Right renal cortex interstitium (tissue), 3 donors: ENCODE measurements at regions not wholly inside any gene's neighbourhood (a gene's known extent, or its start where the extent isn't known, plus 50 kb on each side); places are given as distances from the start of the nearest gene placed in this dataset.
"Not testable (repeated sequence)": the region's sequence is repeated elsewhere in the genome, so short reads cannot be mapped to it uniquely, and the experiment has no call there.

Experiments used
- DNase-seq, 3 donors: peaks; one replicate each; pipeline ENCODE4 v3.0.0-alpha.2; 2013; ENCODE audit warnings: low read depth in 3 of 3, low spot score in 2 of 3

DNA sequence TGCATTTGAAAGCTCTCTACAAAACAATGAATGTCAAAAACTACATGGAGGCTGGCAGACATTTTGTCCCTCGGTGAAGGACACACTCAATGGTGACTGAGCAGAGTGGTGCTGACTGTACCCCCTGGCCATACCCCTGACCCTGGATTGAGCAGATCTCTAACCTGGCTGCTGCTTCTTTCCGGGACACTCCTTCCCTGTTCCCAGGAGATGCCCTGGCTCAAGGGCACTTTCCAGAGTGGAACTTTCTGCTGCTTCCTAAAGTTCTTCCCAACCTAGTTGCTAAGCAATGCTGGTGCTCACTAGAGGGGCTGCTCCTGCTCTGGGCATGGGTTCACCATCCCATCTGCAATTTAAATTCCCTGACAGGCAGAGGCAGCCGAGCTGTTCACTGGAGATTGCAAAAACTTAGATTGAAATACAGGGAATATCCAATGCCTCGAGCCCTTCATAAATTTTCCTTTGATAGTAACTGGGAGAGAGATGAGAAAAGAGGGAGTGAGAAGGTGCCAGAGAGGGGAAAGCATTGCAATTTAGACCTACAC is 384.3 kb upstream of the PODXL start:
- DNase-seq = no peak

DNA sequence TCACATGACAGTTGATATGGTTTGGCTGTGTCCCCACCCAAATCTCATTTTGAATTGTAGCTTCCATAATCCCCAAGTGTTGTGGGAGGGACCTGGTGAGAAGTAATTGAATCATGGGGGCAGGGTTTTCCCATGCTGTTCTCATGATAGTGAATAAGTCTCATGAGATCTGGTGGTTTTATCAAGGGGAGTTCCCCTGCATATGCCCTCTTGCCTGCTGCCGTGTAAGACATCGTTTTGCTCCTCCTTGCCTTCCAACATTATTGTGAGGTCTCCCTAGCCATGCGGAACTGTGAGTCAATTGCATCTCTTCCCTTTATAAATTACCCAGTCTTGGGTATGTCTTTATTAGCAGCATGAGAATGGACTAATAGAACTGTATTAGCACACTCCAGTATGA is 382.4 kb upstream of the PODXL start:
- not testable (repeated sequence) for DNase-seq

DNA sequence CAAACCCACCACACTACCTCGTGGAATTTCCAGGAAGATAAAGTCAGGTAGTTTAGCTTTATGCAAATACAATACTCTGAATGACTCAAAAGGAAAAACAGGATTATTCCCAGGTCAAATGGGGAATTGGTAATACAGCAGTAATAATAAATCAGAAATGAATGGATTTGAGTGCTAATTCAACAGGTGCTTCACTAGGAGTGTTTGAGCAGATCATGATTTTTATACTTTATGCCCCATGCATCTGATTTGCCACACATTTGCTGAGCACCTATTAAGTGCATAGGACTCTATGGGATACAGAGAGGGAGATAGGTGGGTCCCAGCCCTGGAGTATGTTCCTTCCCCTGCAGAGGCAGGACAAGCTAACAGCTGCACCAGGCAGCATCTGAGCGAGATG is 381.4 kb upstream of the PODXL start:
- no peak for DNase-seq

GRCh38 chr7:131935180-131935579 is 378.8 kb upstream of the PODXL start:
- no peak for DNase-seq

DNA sequence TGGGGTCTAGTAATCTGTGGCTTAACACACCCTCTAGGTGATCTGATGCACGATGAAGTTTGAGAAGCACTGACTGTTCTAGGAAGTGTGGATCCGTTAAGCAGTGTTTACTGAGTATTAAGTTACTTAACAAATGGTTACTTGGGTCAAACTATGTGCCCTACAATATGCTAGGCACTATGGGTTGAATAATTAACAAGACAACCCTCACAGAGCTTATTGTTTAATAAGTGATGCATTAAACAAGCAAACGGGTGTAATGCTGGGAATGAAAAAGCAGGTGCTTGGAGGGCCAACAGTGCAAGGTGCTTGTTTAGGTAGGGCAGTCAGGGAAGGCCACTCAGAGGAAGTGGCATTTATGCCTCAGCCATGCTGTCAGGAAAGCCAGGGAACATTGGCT is 378.0 kb upstream of the PODXL start:
- DNase-seq = no peak

DNA sequence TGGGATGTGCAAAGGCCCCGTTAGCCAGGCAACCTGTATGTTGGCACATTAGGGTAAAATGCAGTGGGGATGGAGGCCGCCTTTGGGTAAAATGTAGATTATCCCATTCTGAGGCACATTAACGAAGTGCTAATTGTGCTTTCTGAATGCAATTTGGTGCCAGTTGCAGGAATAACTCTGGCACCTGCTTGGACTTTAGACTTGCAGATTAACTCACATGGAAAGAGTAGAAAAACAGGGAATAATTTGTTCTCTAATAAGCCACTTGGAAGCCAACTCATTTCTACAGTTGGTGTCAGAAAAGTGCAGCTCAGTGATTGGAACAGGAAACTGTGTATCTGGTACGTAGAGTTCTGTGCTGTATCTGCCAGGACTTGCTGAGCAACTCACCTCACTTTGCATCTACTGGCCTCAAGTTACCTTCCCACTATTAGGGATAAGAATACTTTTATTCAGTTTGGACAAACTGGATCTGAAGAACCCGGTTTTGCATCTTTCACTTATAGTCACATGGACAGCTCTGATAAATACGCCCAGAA is 377.4 kb upstream of the PODXL start:
- DNase-seq = no peak

DNA sequence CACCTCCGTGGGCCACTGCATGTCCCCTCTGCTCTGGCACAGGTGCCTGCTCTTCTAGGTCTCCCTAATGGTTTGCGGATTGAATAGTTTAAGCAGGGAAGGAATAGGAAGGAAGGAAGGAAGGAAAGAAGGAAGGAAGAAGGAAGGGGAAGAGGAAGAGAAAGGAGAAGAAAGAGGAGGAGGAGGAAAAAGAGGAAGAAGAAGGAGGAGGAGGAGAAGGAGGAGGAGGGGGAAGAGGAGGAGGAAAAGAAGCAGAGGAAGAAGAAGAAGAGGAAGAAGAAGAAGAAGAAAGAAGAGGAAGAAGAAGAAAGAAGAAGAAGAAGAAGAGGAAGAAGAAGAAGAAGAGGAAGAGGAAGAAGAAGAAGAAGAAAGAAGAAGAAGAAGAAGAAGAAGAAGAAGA is 376.8 kb upstream of the PODXL start:
- not testable (repeated sequence) for DNase-seq

GRCh38 chr7:131932271-131932670 is 375.8 kb upstream of the PODXL start:
- DNase-seq = no peak

DNA sequence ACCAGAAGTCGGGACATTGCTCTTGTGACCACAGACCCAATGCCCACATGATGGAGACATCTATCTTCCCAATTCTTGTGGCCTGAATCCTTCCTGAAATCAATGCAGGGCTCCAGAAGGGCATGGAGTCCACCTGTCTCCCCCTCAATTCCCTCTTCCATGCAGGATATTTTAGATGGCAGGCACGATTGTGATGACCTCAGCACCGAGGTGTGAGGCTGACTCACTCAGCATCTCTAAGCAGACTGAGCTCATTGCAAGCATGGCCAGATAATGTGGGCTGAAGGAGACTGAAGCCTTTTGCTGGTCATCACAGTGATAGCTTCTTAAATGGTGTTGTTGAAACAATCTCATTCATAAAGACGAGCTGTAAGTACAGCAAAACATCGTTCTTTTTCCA is 374.9 kb upstream of the PODXL start:
- DNase-seq = no peak

- DNase-seq = no peak
These were observed 373.2 kb upstream of the PODXL start for GRCh38 chr7:131929632-131930031.

DNA sequence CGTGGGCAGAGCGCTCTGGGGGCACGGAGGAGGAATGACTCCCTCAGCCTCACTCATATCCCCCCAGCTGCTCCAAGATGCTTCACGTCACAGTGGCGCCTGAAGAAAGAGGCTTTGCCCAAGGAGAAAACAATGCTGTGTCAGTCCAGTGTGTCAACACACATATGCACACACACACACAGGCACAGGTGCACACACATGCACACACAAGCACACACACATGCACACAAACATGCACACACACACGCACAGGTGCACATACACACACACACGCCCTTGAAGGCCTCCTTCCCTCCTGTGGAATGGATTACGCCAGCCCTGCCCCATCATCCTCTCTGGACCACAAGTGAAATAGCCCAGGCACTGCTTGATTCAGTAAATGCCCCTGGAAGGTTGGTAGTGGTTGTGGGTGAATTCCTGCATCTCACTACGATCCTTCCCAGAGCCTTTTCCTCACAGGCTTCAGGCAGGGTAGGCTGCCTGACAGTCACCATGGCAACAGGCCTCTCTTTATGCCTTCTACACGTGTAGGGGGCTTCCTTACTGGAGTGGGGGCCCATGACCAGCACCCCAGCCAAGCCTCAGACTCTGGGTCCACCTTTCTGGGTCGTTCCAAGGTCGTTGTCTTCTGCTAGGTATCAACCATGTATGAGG is 371.5 kb upstream of the PODXL start:
- DNase-seq = no peak

- no peak for DNase-seq
These were observed 369.2 kb upstream of the PODXL start for GRCh38 chr7:131925636-131926035.

- DNase-seq = no peak
These were observed 368.4 kb upstream of the PODXL start for GRCh38 chr7:131924857-131925256.

DNA sequence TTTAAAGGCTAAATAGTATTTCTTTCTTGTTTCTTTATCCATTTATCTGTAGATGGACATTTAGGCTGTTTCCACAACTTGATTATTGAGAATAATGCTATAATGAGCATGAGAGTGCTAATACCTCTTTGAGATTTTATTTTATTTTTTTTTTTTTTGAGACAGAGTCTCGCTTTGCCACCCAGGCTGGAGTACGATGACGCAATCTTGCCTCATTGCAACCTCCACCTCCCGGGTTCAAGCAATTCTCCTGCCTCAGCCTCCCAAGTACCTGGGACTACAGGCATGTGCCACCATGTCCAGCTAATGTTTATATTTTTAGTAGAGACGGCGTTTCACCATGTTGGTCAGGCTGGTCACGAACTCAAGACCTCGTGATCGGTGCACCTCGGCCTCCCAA is 366.5 kb upstream of the PODXL start:
- DNase-seq = not testable (repeated sequence)

DNA sequence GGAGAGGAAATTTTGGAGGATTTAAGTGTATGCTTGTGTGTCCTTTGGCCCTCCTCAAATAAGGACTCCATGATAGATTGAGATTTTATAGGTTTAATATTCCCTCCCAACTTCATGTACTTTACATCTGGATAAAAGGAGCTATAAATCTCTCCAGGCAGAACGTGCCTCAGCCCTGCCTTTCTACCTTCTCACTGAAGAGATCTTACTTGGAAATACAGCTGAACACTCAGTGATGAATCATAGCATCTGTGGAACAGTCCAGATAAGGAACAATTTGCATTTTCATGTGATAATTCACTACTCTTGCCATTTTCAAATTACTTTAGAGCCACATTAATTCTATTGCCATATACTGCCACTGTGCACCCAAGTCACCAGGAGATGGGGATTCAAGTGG is 364.6 kb upstream of the PODXL start:
- DNase-seq = no peak

DNA sequence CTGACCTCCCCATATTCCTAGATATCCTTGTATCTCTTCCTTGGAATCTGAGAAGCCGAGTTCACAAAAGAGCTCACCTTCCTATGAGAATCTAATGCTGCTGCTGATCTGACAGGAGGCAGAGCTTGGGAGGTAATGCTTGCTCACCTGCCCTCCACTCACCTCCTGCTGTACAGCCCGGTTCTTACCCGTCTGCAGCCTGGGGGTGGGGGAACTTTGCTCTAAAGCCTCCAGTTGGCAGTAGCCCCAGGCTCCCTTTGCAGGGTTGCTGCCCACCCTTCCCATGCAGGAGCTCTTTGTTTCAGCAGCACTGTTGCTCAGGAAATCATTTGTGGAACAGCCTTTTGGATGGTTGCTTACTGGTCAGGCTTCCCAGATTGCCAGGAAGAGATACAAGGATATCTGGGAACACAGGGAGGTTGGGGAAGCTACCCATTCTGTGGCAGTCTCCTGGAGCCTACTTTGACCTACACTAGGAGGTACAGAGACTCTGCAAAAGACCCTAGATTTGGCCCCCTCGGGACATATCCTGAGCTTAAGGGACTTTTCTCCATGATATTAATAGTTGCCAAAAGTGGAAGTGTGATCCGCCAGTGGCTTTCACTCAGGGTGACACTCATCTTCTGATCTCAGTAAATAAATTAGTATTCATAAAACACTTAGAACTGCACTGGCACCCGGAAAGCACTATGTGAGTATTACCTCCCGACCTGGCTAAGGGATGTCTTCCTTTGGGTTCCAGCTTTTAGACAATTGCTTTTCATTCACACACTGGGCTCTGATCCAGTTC is 363.7 kb upstream of the PODXL start:
- DNase-seq = no peak

DNA sequence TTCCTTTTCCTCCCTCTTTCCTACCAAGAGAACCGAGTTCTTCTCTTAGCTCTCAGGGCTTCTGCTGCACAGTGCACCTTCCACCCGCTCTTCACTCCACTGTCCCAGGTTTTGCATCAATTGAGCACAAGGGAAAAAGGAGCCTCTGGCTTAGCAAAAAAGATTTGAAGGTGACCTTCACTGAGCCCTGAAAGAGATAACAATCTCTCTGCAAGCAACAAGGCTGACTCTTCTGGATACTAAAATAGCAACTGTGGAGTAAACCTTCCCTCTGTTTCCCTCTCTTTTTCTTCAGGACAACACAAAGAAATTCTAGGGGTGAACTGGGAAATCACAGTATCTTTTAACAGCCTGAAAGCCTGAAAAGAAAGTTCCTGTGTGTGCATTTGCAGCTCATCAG is 354.7 kb upstream of the PODXL start:
- no peak for DNase-seq

- DNase-seq = no peak
These were observed 352.8 kb upstream of the PODXL start for GRCh38 chr7:131909151-131909768.

GRCh38 chr7:131908714-131909113 is 352.3 kb upstream of the PODXL start:
- no peak for DNase-seq

DNA sequence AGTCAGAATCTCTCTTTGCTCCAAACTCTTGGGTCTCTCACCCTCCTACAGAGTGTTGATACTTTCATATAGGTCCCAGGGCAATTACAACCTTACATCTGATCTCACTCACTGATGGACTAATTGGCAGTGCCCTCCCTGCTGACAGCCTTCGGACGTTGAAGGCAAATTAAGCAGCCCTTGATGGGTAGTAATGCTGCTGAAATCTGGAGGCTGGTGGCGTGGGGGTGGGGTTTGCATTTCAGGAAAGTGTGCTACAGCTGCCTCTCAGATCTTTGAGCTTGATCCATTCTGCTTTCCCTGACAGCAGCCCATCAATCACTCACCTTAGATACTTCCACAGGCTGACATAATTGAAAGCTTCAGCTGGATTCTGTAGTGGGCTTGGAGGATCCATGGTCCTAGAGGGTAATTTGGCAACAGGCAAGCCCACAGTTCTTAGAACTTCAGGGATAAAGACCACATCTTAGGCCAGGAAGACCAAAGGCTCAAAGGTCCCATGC is 349.1 kb upstream of the PODXL start:
- no peak for DNase-seq

- DNase-seq = no peak
These were observed 348.4 kb upstream of the PODXL start for GRCh38 chr7:131904760-131905327.
